ENCODE measurements at regions not wholly inside any gene's neighbourhood (a gene's known extent, or its start where the extent isn't known, plus 50 kb on each side); places are given as distances from the start of the nearest gene placed in this dataset.

DNA sequence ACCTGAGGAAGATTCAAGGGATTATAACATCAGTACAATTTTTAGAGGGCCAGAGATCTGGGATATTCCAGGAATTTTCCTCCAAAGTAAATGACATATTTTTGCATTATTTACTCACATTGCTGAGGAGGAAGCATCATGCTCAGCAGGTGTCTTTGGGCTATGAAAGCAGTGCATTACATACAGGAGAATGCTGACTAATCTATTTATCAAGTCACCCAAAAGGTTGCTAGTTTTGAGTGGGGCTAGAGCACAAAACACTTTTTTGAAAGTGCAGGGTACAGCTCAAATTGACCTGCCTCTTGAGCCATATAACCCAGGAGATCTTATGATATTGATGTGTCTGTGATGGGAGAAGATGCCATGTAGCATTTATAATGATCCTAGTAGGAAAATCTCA, 603.1 kb downstream of the POM121L12 start:
- TF ChIP-seq, protein P1, sequence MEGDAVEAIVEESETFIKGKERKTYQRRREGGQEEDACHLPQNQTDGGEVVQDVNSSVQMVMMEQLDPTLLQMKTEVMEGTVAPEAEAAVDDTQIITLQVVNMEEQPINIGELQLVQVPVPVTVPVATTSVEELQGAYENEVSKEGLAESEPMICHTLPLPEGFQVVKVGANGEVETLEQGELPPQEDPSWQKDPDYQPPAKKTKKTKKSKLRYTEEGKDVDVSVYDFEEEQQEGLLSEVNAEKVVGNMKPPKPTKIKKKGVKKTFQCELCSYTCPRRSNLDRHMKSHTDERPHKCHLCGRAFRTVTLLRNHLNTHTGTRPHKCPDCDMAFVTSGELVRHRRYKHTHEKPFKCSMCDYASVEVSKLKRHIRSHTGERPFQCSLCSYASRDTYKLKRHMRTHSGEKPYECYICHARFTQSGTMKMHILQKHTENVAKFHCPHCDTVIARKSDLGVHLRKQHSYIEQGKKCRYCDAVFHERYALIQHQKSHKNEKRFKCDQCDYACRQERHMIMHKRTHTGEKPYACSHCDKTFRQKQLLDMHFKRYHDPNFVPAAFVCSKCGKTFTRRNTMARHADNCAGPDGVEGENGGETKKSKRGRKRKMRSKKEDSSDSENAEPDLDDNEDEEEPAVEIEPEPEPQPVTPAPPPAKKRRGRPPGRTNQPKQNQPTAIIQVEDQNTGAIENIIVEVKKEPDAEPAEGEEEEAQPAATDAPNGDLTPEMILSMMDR (IDR thresholded peaks at IDR 0.05; ENCODE audit: unreplicated experiment): no peak
- no peak overlapping the region for H3K27ac Mint-ChIP-seq
- DNase-seq (ENCODE audit: low spot score, unreplicated experiment): no peak
- no peaks in the 10 kb centered on the region for H3K36me3 Mint-ChIP-seq (ENCODE audit: insufficient read depth)
- no peaks in the 10 kb centered on the region for H3K27me3 Mint-ChIP-seq
- H3K9me3 Mint-ChIP-seq (ENCODE audit: low read depth): no peaks in the 10 kb centered on the region
- H3K4me1 Mint-ChIP-seq (ENCODE audit: low read depth): peaks cover 5% of the 10 kb centered on the region
- H3K4me3 Mint-ChIP-seq (ENCODE audit: low read depth): no peak overlapping the region

DNA sequence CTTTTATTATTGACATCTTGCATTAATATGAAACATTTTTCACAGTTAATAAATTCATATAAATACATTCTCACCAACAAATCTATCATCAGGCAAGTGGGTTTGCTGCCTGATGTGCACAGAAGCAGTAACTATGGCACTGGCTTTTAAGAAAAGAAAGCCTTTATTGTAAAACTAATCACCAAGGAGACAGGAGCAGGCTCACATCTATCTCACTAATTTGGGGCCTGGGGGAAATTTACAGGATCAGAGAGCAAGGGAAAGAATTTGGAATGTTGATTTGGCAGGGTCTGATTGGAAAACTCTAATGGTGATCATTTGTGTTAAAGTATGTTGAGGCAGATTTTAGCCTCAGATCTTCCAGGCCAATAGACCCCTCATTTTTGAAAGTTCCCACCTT, 605.7 kb downstream of the POM121L12 start:
- no peak overlapping the region for H3K27ac Mint-ChIP-seq
- H3K4me3 Mint-ChIP-seq (ENCODE audit: low read depth): no peak overlapping the region
- no peaks in the 10 kb centered on the region for H3K9me3 Mint-ChIP-seq (ENCODE audit: low read depth)
- TF ChIP-seq, protein P1 (IDR thresholded peaks at IDR 0.05; ENCODE audit: unreplicated experiment): no peak
- no peaks in the 10 kb centered on the region for H3K36me3 Mint-ChIP-seq (ENCODE audit: insufficient read depth)
- DNase-seq (ENCODE audit: low spot score, unreplicated experiment): no peak
- no peaks in the 10 kb centered on the region for H3K27me3 Mint-ChIP-seq
- peaks cover 12% of the 10 kb centered on the region for H3K4me1 Mint-ChIP-seq (ENCODE audit: low read depth)

DNA sequence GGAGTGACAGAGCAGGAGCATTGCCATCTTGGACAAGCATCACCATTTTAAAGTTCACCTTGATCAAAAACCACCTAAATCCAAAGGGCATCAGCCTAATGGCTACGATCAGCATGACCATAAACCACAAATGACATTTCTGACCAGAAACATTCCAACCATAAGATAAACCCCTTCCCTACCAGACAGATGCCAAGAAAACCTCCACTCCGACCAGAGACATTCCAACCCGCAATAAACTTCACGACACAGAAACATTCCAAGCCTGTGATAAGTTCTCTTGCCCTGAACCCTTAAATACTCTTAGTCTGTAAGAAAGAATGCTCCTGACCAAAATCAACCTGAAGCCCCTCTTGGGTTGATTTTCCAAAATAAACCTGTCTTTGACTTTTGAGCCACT, 606.9 kb downstream of the POM121L12 start:
- no peak for DNase-seq (ENCODE audit: low spot score, unreplicated experiment)
- Mint-ChIP-seq H3K4me1 (ENCODE audit: low read depth) (peaks cover 12% of the 10 kb centered on the region), H3K27me3 (no peaks in the 10 kb centered on the region), H3K9me3 (ENCODE audit: low read depth) (no peaks in the 10 kb centered on the region), H3K36me3 (ENCODE audit: insufficient read depth) (no peaks in the 10 kb centered on the region), H3K27ac (no peak overlapping the region), H3K4me3 (ENCODE audit: low read depth) (no peak overlapping the region)
- TF ChIP-seq, protein P1 (IDR thresholded peaks at IDR 0.05; ENCODE audit: unreplicated experiment): no peak

DNA sequence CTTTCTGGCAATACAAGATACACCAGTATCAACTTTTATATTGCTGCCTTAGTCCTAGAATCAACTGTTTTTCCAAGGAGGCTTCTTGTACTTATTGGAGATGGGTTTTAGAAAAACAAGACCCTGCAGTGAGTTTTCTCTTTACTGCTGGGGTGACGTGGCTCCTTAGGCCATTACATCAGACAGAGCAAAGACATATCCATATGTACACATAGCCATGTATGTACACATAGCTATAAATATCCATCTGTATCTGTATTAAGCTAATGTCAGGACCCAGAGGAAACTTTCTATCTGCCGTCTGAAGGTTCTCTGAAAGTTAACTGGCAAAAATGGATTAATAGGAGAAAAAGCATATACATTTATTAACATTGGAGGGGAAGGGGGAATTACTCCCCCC, 607.4 kb downstream of the POM121L12 start:
- H3K36me3 Mint-ChIP-seq (ENCODE audit: insufficient read depth): no peaks in the 10 kb centered on the region
- TF ChIP-seq, protein P1 (IDR thresholded peaks at IDR 0.05; ENCODE audit: unreplicated experiment): no peak
- peaks cover 12% of the 10 kb centered on the region for H3K4me1 Mint-ChIP-seq (ENCODE audit: low read depth)
- no peaks in the 10 kb centered on the region for H3K9me3 Mint-ChIP-seq (ENCODE audit: low read depth)
- H3K4me3 Mint-ChIP-seq (ENCODE audit: low read depth): no peak overlapping the region
- DNase-seq (ENCODE audit: low spot score, unreplicated experiment): no peak
- no peaks in the 10 kb centered on the region for H3K27me3 Mint-ChIP-seq
- H3K27ac Mint-ChIP-seq: no peak overlapping the region

DNA sequence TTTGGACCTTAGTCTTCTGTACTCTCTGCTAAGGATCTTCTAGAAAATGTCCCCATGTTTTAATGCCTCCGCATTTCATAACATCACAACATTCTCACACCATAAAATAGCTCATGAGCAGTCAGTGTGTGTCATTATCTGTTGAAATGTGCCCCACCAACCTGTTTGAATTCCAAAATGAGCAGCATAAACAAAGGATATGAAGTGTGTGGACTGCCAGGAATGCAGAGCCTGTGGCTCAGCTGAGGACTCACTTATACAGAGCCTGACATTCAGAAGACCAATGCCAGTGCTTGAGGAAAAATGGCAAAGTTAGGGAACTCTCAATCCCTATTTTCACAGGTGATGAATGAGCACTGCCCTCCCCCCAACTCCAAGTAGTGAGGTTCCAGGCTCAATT, 621.4 kb downstream of the POM121L12 start:
- H3K36me3 Mint-ChIP-seq (ENCODE audit: insufficient read depth): no peaks in the 10 kb centered on the region
- H3K4me1 Mint-ChIP-seq (ENCODE audit: low read depth): peaks cover 3% of the 10 kb centered on the region
- no peaks in the 10 kb centered on the region for H3K27me3 Mint-ChIP-seq
- DNase-seq (ENCODE audit: low spot score, unreplicated experiment): no peak
- TF ChIP-seq, protein P1 (IDR thresholded peaks at IDR 0.05; ENCODE audit: unreplicated experiment): no peak
- H3K9me3 Mint-ChIP-seq (ENCODE audit: low read depth): peaks cover 7% of the 10 kb centered on the region
- no peak overlapping the region for H3K4me3 Mint-ChIP-seq (ENCODE audit: low read depth)
- no peak overlapping the region for H3K27ac Mint-ChIP-seq

Measured in progenitor cell of endocrine pancreas (in vitro differentiated cells).